SJSA1 (cell line): ENCODE measurements at regions not wholly inside any gene's neighbourhood (a gene's known extent, or its start where the extent isn't known, plus 50 kb on each side); places are given as distances from the start of the nearest gene placed in this dataset.
"Not testable (repeated sequence)": the region's sequence is repeated elsewhere in the genome, so short reads cannot be mapped to it uniquely, and the experiment has no call there.

ENCODE experiments used
- DNase-seq, 2 experiments: peaks; one replicate each; pipeline ENCODE4 v3.0.0-alpha.2; 2015 to 2020; ENCODE audit warnings: low spot score in 2 of 2, low read depth in 1 of 2
- H3K27ac ChIP-seq: fragments of 250-450 bp; sonication (Bioruptor Pico); 2 replicates; pipeline ENCODE4 v1.5.1; 2020; ENCODE audit warnings: mild to moderate bottlenecking, moderate library complexity
- H3K27me3 ChIP-seq: fragments of 250-450 bp; sonication (Bioruptor Pico); replicated peaks from 2 replicates; pipeline ENCODE4 v1.5.1; 2020; ENCODE audit warnings: mild to moderate bottlenecking, moderate library complexity
- H3K36me3 ChIP-seq: fragments of 250-450 bp; sonication (Bioruptor Pico); 2 replicates; pipeline ENCODE4 v1.5.1; 2020; ENCODE audit warnings: mild to moderate bottlenecking
- H3K4me1 ChIP-seq: fragments of 250-450 bp; sonication (Bioruptor Pico); replicated peaks from 2 replicates; pipeline ENCODE4 v1.6.1; 2021; ENCODE audit warnings: mild to moderate bottlenecking
- H3K4me3 ChIP-seq: fragments of 250-450 bp; sonication (Bioruptor Pico); 2 replicates; pipeline ENCODE4 v1.5.1; 2020; ENCODE audit warnings: mild to moderate bottlenecking
- H3K9me3 ChIP-seq: fragments of 250-450 bp; sonication (Bioruptor Pico); replicated peaks from 2 replicates; pipeline ENCODE4 v1.5.1; 2020; ENCODE audit warnings: mild to moderate bottlenecking

GRCh38 chr4:170230242-170230641 is 140.5 kb upstream of the AADAT start:
- H3K4me1 ChIP-seq = no peaks in the 10 kb centered on the region
- H3K9me3 ChIP-seq = no peaks in the 10 kb centered on the region
- H3K36me3 ChIP-seq = no peaks in the 10 kb centered on the region
- H3K4me3 ChIP-seq = no peak overlapping the region
- H3K27me3 ChIP-seq = no peaks in the 10 kb centered on the region
- no peak for DNase-seq
- no peak overlapping the region for H3K27ac ChIP-seq

- DNase-seq = no peak
- Histone ChIP-seq H3K27me3 (no peaks in the 10 kb centered on the region), H3K4me3 (no peak overlapping the region), H3K36me3 (no peaks in the 10 kb centered on the region), H3K4me1 (no peaks in the 10 kb centered on the region), H3K27ac (no peak overlapping the region), H3K9me3 (no peaks in the 10 kb centered on the region)
Observed at GRCh38 chr4:170229006-170229405, 139.2 kb upstream of the AADAT start.

- Histone ChIP-seq H3K27me3 (no peaks in the 10 kb centered on the region), H3K36me3 (no peaks in the 10 kb centered on the region), H3K27ac (no peak overlapping the region), H3K4me1 (no peaks in the 10 kb centered on the region), H3K4me3 (no peak overlapping the region), H3K9me3 (no peaks in the 10 kb centered on the region)
- no peak for DNase-seq
Observed at GRCh38 chr4:170227928-170228327, 138.2 kb upstream of the AADAT start.

GRCh38 chr4:170226288-170226687 is 136.5 kb upstream of the AADAT start:
- Histone ChIP-seq H3K9me3 (no peaks in the 10 kb centered on the region), H3K36me3 (no peaks in the 10 kb centered on the region), H3K4me3 (no peak overlapping the region), H3K27ac (no peak overlapping the region), H3K4me1 (no peaks in the 10 kb centered on the region), H3K27me3 (no peaks in the 10 kb centered on the region)
- no peak for DNase-seq

- no peaks in the 10 kb centered on the region for H3K36me3 ChIP-seq
- no peak for DNase-seq
- no peak overlapping the region for H3K27ac ChIP-seq
- H3K27me3 ChIP-seq = no peaks in the 10 kb centered on the region; the same call in 1 of the 2 replicates
- H3K9me3 ChIP-seq = no peaks in the 10 kb centered on the region
- H3K4me3 ChIP-seq = no peak overlapping the region
- no peaks in the 10 kb centered on the region for H3K4me1 ChIP-seq
Observed at GRCh38 chr4:170214731-170215130, 125.0 kb upstream of the AADAT start.

GRCh38 chr4:170214101-170214500 is 124.3 kb upstream of the AADAT start:
- no peak overlapping the region for H3K27ac ChIP-seq
- no peak for DNase-seq
- no peaks in the 10 kb centered on the region for H3K4me1 ChIP-seq
- H3K27me3 ChIP-seq = no peaks in the 10 kb centered on the region; the same call in 1 of the 2 replicates
- H3K9me3 ChIP-seq = no peaks in the 10 kb centered on the region
- no peak overlapping the region for H3K4me3 ChIP-seq
- H3K36me3 ChIP-seq = no peaks in the 10 kb centered on the region

GRCh38 chr4:170202721-170203120 is 113.0 kb upstream of the AADAT start:
- Histone ChIP-seq H3K9me3 (no peaks in the 10 kb centered on the region), H3K36me3 (no peaks in the 10 kb centered on the region), H3K27me3 (no peaks in the 10 kb centered on the region), H3K4me1 (no peaks in the 10 kb centered on the region), H3K27ac (no peak overlapping the region), H3K4me3 (no peak overlapping the region)
- DNase-seq = no peak

- Histone ChIP-seq H3K27ac (no peak overlapping the region), H3K27me3 (no peaks in the 10 kb centered on the region), H3K36me3 (no peaks in the 10 kb centered on the region), H3K9me3 (no peaks in the 10 kb centered on the region), H3K4me3 (no peak overlapping the region), H3K4me1 (no peaks in the 10 kb centered on the region)
- DNase-seq = no peak
Observed at GRCh38 chr4:170198747-170199146, 109.0 kb upstream of the AADAT start.

GRCh38 chr4:170194794-170195193 is 105.0 kb upstream of the AADAT start:
- not testable (repeated sequence) for H3K27ac ChIP-seq, H3K4me1 ChIP-seq, H3K27me3 ChIP-seq, H3K36me3 ChIP-seq, H3K9me3 ChIP-seq, DNase-seq, H3K4me3 ChIP-seq

GRCh38 chr4:170193496-170193895 is 103.7 kb upstream of the AADAT start:
- H3K4me1 ChIP-seq = no peaks in the 10 kb centered on the region
- H3K27ac ChIP-seq = no peak overlapping the region
- no peaks in the 10 kb centered on the region for H3K27me3 ChIP-seq
- DNase-seq = no peak
- no peak overlapping the region for H3K4me3 ChIP-seq
- no peaks in the 10 kb centered on the region for H3K36me3 ChIP-seq
- no peaks in the 10 kb centered on the region for H3K9me3 ChIP-seq

- no peaks in the 10 kb centered on the region for H3K27me3 ChIP-seq
- no peaks in the 10 kb centered on the region for H3K4me1 ChIP-seq
- no peaks in the 10 kb centered on the region for H3K9me3 ChIP-seq
- H3K27ac ChIP-seq = no peak overlapping the region
- H3K4me3 ChIP-seq = no peak overlapping the region
- H3K36me3 ChIP-seq = no peaks in the 10 kb centered on the region
- no peak for DNase-seq
Observed at GRCh38 chr4:170190265-170190664, 100.5 kb upstream of the AADAT start.

- Histone ChIP-seq H3K9me3 (0 out of 2 replicates have a peak, but pooled peaks cover 3% of the 10 kb centered on the region), H3K4me1 (no peaks in the 10 kb centered on the region), H3K27me3 (no peaks in the 10 kb centered on the region), H3K4me3 (no peak overlapping the region), H3K36me3 (no peaks in the 10 kb centered on the region), H3K27ac (no peak overlapping the region)
- DNase-seq = no peak
Observed at GRCh38 chr4:170170861-170171260, 81.1 kb upstream of the AADAT start.

GRCh38 chr4:170169699-170170098 is 79.9 kb upstream of the AADAT start:
- no peak overlapping the region for H3K27ac ChIP-seq
- no peak overlapping the region for H3K4me3 ChIP-seq
- no peaks in the 10 kb centered on the region for H3K27me3 ChIP-seq
- no peaks in the 10 kb centered on the region for H3K4me1 ChIP-seq
- no peaks in the 10 kb centered on the region for H3K36me3 ChIP-seq
- no peak for DNase-seq
- H3K9me3 ChIP-seq = 0 out of 2 replicates have a peak, but pooled peaks cover 3% of the 10 kb centered on the region

GRCh38 chr4:170167678-170168077 is 77.9 kb upstream of the AADAT start:
- H3K36me3 ChIP-seq = no peaks in the 10 kb centered on the region
- H3K27me3 ChIP-seq = no peaks in the 10 kb centered on the region
- H3K9me3 ChIP-seq = 0 out of 2 replicates have a peak, but pooled peaks cover 3% of the 10 kb centered on the region
- no peaks in the 10 kb centered on the region for H3K4me1 ChIP-seq
- no peak overlapping the region for H3K27ac ChIP-seq
- no peak for DNase-seq
- no peak overlapping the region for H3K4me3 ChIP-seq

GRCh38 chr4:170166193-170166592 is 76.4 kb upstream of the AADAT start:
- not testable (repeated sequence) for H3K27ac ChIP-seq, H3K9me3 ChIP-seq, H3K36me3 ChIP-seq, DNase-seq, H3K27me3 ChIP-seq, H3K4me3 ChIP-seq, H3K4me1 ChIP-seq
